A673 (cell line): ENCODE measurements at regions not wholly inside any gene's neighbourhood (a gene's known extent, or its start where the extent isn't known, plus 50 kb on each side); places are given as distances from the start of the nearest gene placed in this dataset.

Source experiments
- BruUV-seq: library from RNA; stranded (reverse); fragments of 400-500 nt; replicated peaks from 2 replicates; lab custom pipeline; 2021; lab: Mats Ljungman, UMichigan
- CTCF ChIA-PET: fragments of 300-600 bp; sonication (Branson Sonifier 250); formaldehyde crosslinking; loops from one replicate; lab custom pipeline; 2022; ENCODE audit warnings: antibody characterized with exemption; lab: Charles Lee
- POLR2A ChIA-PET: fragments of 300-600 bp; sonication (Branson Sonifier 250); formaldehyde crosslinking; loops from one replicate; lab custom pipeline; 2022; ENCODE audit warnings: antibody characterized with exemption; ENCODE audit not compliant: low non-redundant PET; lab: Charles Lee
- DNase-seq: peaks from one replicate; pipeline ENCODE4 v3.0.0-alpha.2; 2015; ENCODE audit warnings: low spot score
- H3K27ac ChIP-seq: fragments of 200-600 bp; sonication (generic); 2 replicates; pipeline ENCODE4 v1.5.1; 2016; ENCODE audit warnings: mixed run types, low read depth, mild to moderate bottlenecking, mixed read lengths, antibody characterized with exemption, low read length; ENCODE audit not compliant: poor library complexity, severe bottlenecking
- H3K27me3 ChIP-seq: fragments of 200-600 bp; sonication (generic); replicated peaks from 2 replicates; pipeline ENCODE4 v1.6.1; 2017; ENCODE audit warnings: mixed run types, low read depth, mild to moderate bottlenecking, mixed read lengths, antibody characterized with exemption, low read length; ENCODE audit not compliant: insufficient read depth, poor library complexity
- H3K36me3 ChIP-seq: fragments of 200-600 bp; sonication (generic); 2 replicates; pipeline ENCODE4 v1.6.1; 2016; ENCODE audit warnings: mixed run types, mild to moderate bottlenecking, mixed read lengths, antibody characterized with exemption, low read length; ENCODE audit not compliant: insufficient read depth, poor library complexity, severe bottlenecking
- H3K4me1 ChIP-seq: fragments of 200-600 bp; sonication (generic); 2 replicates; pipeline ENCODE4 v1.6.1; 2017; ENCODE audit warnings: mixed run types, mild to moderate bottlenecking, mixed read lengths, antibody characterized with exemption, low read length; ENCODE audit not compliant: insufficient read depth, poor library complexity, severe bottlenecking
- H3K4me3 ChIP-seq: fragments of 200-600 bp; sonication (generic); 2 replicates; pipeline ENCODE4 v1.5.1; 2016; ENCODE audit warnings: low read depth, mixed run types, mild to moderate bottlenecking, mixed read lengths, low read length; ENCODE audit not compliant: poor library complexity, severe bottlenecking
- H3K9me3 ChIP-seq: fragments of 200-600 bp; sonication (generic); 2 replicates; pipeline ENCODE4 v1.6.1; 2016; ENCODE audit warnings: mixed run types, low read depth, mild to moderate bottlenecking, mixed read lengths, antibody characterized with exemption, low read length; ENCODE audit not compliant: poor library complexity, severe bottlenecking
- EZH2 ChIP-seq: fragments of 200-600 bp; sonication (generic); IDR thresholded peaks from 2 replicates; pipeline ENCODE4 v1.6.1; 2017; ENCODE audit warnings: borderline replicate concordance, low read depth, mild to moderate bottlenecking, mixed read lengths, antibody characterized with exemption, low read length; ENCODE audit not compliant: poor library complexity, severe bottlenecking
- intact Hi-C: fragments of 100-400 bp; cut with micrococcal nuclease; formaldehyde crosslinking; loops from one replicate; pipeline ENCODE4 v1.10.0; 2022; ENCODE audit not compliant: unreplicated experiment
- TF ChIP-seq, protein P1 (sequence below): fragments of 300-800, 200-600 bp; sonication (generic); conservative IDR thresholded peaks from 2 replicates; pipeline ENCODE4 v1.5.1; 2017; ENCODE audit warnings: low read depth, mild to moderate bottlenecking, antibody characterized with exemption, low read length, moderate library complexity, mixed read lengths

DNA sequence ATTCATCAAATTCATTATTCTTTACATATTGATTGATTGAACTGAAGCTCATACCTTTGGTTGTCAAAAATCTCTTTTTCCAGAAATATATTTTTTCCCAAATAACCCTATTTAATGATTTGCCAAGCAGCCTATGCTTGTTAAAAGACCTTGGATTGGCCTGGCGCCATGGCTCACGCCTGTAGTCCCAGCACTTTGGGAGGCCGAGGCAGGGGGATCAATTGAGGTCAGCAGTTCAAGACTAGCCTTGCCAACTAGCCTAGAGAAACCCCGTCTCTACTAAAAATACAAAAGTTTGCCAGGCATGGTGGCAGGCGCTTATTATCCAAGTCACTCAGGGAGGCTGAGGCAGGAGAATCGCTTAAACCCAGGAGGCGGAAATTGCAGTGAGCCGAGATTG is 165.1 kb upstream of the MGAT4C start:
- intact Hi-C loops = no loop called here
- Histone ChIP-seq H3K4me3 (no peak overlapping the region), H3K27me3 (no peaks in the 10 kb centered on the region), H3K4me1 (no peaks in the 10 kb centered on the region), H3K9me3 (no peaks in the 10 kb centered on the region), H3K27ac (no peak overlapping the region), H3K36me3 (no peaks in the 10 kb centered on the region)
- ChIA-PET CTCF (no interaction called here), POLR2A (no interaction called here)
- TF ChIP-seq, protein P1, sequence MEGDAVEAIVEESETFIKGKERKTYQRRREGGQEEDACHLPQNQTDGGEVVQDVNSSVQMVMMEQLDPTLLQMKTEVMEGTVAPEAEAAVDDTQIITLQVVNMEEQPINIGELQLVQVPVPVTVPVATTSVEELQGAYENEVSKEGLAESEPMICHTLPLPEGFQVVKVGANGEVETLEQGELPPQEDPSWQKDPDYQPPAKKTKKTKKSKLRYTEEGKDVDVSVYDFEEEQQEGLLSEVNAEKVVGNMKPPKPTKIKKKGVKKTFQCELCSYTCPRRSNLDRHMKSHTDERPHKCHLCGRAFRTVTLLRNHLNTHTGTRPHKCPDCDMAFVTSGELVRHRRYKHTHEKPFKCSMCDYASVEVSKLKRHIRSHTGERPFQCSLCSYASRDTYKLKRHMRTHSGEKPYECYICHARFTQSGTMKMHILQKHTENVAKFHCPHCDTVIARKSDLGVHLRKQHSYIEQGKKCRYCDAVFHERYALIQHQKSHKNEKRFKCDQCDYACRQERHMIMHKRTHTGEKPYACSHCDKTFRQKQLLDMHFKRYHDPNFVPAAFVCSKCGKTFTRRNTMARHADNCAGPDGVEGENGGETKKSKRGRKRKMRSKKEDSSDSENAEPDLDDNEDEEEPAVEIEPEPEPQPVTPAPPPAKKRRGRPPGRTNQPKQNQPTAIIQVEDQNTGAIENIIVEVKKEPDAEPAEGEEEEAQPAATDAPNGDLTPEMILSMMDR = no peak
- TF ChIP-seq EZH2 = no peak
- no peak for DNase-seq
- no TSS peak for BruUV-seq

GRCh38 chr12:86414201-86414600 is 158.0 kb upstream of the MGAT4C start:
- no peak for DNase-seq
- POLR2A ChIA-PET = no interaction called here
- TF ChIP-seq, protein P1 = no peak
- no peak for TF ChIP-seq EZH2
- intact Hi-C loops = no loop called here
- Histone ChIP-seq H3K9me3 (no peaks in the 10 kb centered on the region), H3K27ac (no peak overlapping the region), H3K27me3 (no peaks in the 10 kb centered on the region), H3K4me1 (no peaks in the 10 kb centered on the region), H3K36me3 (no peaks in the 10 kb centered on the region), H3K4me3 (no peak overlapping the region)
- BruUV-seq = no TSS peak
- CTCF ChIA-PET = no interaction called here

- intact Hi-C loops = no loop called here
- no peaks in the 10 kb centered on the region for H3K4me1 ChIP-seq
- H3K4me3 ChIP-seq = no peak overlapping the region
- ChIA-PET CTCF (no interaction called here), POLR2A (no interaction called here)
- no TSS peak for BruUV-seq
- H3K36me3 ChIP-seq = no peaks in the 10 kb centered on the region
- no peak for DNase-seq
- TF ChIP-seq, protein P1 = no peak
- no peak for TF ChIP-seq EZH2
- no peaks in the 10 kb centered on the region for H3K9me3 ChIP-seq
- no peaks in the 10 kb centered on the region for H3K27me3 ChIP-seq
- no peak overlapping the region for H3K27ac ChIP-seq
Measured at GRCh38 chr12:86411710-86412109, 155.5 kb upstream of the MGAT4C start.
